Inflammatory macrophage treated with lipopolysaccharide for 4 hours (primary cell): ENCODE measurements at regions not wholly inside any gene's neighbourhood (a gene's known extent, or its start where the extent isn't known, plus 50 kb on each side); places are given as distances from the start of the nearest gene placed in this dataset.

Experiments
- DNase-seq: peaks from one replicate; pipeline ENCODE4 v3.0.0-alpha.2; 2020

DNA sequence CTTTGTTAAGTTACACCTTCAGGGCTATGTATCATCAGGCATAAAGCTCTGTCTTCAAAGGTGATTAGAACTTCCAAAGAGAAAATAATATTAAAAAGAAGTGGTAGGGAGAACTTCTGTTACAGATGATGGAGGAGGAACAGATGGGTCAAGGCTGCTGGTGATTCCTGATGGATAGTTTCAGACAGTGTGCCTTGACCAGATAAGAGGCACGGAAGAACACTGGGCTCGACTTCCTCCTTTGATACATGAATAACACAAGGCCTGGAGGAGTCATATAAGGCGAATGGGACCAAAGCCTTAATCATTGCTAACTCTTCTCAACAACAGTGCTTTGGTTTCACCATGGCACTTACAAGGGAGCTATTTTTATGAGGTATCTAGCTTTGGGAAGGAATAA lies 128.1 kb upstream of the RXFP2 start:
- DNase-seq = no peak

DNA sequence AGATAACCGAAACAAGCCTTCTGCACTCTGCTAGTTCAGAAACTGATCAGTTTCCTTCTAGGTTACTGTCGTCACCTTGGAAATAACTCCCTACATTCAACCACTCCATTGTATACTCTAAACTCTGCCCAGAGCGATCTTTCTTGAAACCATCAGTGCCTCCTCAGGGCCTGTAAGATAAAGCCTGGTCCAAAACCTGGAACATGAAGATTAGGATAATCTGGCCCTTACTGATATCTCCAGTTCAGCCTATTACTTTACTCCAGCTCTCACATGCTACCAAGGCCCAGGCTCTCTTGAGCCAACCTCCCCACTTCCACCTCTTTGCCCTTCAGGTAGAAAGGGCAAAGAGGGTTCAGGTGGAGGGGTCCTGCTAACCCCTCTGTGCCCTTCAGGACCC lies 125.3 kb upstream of the RXFP2 start:
- DNase-seq = no peak

DNA sequence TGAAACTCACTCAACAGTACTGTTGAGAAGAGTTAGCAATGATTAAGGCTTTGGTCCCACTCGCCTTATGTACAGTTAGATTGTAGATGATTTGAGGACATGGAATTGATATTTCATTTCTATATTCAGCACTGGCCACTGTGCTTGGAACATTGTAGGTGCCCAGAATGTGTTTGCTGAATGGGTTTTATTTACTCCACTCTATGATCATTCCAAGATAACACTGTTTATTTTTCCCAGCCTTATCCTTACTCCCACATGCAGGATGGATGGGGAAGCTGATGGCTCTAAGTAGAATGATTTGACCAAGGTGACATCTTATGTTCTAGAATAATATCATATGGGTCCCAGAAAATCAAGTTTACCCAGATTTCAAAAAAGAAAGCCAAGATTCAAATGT lies 124.6 kb upstream of the RXFP2 start:
- no peak for DNase-seq

DNA sequence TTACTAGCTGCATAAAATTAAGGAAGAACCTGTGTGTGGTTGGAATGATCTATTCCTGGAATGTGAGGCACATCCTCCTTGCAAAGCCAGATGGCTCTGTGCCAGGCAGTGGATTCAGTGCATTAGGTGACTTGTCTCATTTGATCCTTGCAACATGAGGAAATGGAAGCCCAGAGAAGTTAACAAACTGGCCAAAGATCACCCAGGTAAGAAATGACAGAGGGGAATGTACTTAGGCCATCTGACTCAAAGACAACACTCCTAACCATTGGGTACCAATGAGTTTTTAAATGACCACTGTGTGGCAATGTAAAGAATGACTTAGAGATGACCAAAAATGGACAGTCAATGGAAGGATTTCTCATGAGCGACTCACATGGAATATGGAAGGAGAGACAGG lies 114.2 kb upstream of the RXFP2 start:
- DNase-seq = no peak

DNA sequence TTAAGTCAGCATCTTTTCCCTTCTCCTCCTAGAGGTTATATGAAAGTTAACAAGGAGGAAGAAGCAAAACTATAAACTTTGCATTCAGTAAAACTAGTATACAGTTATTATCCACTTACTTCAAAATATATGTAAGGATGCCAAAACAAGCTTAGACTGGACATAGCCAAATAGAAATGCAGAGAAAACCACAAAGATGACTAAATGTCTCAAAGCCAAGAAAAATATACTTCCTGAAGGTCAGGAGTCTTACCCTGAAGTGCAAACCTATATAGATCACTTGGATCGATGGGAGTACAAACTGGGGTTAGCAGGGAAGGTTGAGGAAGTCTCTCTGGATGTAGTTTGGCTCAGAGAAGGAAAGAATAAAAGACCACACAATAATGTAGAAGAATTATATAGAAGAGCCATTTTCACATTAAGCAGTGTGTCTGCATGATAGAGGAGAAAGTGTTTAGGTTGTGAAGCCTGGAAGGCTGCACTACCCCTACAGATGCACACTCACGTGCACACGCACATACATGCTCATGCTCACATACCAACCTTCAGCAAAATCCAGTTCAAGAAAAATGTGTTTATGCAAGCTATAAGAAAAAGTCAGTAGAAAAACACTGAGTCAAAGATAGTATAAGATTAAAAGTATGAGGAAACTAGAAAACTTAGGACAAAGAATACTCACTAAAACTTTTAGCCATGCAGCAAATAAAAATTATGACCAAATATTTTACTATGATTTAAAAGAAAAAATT lies 112.1 kb upstream of the RXFP2 start:
- no peak for DNase-seq

DNA sequence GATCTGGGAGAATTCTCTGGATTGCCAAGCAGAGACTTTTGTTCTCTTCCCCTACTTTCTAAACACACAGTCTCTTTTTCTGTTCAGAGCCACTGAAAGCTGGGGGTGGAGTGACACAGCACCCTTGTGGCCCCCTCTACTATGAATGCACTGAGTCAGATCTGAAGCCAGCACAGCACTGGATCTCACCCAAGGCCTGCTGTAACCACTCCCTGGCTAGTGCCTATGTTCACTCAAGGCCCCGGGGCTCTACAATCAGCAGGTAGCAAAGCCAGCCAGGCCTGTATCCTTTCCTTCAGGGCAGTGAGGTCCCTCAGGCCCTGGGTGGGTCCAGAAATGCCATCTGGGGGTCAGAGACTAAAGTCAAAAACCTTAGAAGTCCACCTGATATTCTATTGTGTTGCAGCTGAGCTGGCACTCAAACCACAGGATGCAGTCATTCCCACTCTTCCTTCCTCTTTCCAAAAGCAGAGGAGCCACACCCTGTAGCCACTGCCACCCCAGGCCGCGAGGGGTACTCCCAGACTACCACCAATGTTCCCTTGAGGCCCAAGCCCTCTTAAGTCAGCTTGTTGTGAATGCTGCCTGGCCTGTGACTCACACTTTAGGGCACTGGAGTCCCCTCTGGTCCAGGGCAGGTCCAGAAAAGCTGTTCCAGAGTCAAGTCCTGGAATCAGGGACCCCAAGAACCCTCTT lies 110.1 kb upstream of the RXFP2 start:
- peak; percentile 65 for DNase-seq

DNA sequence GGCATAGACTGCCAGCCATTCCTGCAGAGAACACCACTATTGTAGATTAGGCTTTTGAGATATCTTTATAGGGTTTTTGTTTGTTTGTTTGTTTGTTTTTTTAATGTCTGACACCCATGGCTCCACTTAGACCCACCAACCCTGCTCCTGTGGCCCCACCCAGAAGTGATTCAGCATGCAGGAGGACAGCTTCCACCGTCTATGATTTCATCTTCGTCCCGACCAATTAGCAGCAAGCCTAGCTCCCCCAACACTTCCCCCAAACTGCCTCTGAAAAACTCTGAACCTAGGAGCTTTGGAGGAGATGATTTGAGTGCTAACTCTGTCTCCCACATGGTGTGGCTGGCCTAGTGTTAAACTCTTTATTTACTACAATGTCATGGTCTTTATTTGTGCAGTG lies 108.3 kb upstream of the RXFP2 start:
- peak; percentile 11 for DNase-seq

DNA sequence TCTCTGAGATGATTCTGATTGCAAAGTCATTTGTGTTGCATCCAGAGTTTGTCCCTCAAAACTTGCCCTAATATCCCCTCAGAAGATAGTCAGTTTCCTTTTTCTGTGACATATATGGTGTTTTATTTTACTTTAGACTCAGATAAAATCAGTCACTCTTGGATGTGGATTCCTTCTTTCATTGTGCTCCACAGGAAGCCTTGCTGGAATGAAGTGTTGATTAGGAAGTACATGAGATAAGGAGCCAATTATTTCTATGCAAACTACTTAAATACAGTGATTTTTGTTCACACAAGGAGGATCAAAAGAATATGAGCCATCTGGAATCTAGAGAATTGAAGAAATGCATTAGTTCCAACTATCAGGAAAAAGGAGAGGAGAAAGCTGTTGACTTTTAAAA lies 107.6 kb upstream of the RXFP2 start:
- no peak for DNase-seq

DNA sequence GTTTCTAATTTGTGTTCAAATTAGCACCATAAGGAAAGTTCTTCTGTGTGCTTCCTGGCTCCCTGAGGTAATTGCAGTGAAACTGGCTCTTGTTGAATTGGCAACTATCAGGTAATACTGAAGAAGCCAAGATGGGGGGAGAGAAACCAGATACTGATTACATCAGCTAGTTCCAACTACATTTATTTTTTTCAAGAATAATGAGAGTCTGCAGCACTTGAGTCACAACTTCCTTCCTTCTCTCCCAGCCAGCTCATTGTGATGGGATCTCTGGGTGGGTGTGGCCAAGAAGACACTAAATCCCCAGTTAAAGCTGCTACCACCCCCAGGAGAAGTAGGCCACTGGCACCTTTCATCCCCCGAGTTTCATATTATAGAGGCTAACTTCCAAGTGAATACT lies 100.7 kb upstream of the RXFP2 start:
- DNase-seq = peak; percentile 43

DNA sequence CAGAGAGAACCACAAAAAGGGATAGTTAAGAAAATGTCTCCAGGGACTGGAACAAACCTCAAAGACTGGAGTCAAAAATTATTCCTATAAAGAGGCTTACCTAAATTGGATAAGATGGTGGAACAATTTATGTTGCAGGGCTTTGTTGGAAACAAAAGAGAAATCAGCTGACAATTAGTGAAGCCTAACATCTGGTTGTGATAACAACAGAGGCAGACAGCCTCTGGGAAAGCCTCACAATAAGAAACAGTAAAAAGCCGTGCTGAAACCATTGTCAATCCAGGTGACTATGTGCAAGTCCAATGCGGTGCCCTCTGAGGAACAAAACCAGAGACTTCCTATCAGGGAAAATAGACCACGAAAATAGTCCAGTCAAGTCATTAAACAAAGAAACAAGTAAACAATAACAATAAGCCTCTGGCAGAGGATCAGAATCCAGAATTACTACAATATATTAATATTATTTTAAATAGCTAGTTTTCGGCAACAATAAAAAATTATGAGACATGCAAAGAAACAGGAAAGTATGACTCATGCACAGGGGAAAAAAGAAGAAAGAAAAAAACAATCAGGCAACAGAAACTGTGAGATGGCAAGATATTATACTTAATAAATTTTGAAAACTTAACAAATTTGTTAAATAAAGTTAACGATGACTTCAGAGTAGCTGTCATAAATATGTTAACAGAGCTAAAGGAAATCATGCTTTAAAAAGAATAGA lies 99.7 kb upstream of the RXFP2 start:
- DNase-seq = no peak

DNA sequence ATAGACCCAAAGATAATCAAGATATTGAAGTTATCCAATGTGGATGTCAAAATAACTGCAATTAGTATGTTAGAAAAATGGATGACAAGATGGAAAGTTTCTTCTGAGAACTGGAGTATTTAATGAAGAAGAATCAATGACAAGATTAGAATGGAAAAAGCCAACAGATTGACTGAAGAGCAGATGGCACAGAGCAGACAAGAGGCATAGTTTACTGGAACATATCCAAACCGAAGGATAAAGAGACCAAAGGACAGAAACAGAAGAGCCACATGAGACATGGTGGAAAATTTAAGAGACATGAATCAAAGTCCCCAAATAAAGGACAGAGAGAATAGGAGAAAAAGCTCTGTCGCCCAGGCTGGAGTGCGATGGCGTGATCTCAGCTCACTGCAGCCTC lies 89.6 kb upstream of the RXFP2 start:
- no peak for DNase-seq

DNA sequence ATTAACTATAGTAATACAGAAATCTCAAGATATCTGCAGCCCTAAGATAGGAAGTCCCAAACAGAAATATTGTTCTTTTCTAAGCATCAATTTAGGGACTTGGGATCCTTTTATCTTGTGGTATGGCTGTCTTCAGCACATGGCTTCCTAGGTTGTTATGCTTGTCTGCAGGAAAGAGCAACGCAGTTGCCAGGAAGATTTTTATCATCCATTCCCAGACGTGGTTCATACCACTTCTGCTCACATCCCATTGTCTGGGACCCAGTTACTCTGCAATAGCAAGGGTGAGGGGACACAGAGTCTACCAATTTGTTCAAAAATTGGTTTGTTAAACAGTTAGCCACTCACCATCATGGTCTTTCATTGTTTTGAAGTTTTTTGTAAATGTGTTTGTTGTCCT lies 85.6 kb upstream of the RXFP2 start:
- DNase-seq = no peak

DNA sequence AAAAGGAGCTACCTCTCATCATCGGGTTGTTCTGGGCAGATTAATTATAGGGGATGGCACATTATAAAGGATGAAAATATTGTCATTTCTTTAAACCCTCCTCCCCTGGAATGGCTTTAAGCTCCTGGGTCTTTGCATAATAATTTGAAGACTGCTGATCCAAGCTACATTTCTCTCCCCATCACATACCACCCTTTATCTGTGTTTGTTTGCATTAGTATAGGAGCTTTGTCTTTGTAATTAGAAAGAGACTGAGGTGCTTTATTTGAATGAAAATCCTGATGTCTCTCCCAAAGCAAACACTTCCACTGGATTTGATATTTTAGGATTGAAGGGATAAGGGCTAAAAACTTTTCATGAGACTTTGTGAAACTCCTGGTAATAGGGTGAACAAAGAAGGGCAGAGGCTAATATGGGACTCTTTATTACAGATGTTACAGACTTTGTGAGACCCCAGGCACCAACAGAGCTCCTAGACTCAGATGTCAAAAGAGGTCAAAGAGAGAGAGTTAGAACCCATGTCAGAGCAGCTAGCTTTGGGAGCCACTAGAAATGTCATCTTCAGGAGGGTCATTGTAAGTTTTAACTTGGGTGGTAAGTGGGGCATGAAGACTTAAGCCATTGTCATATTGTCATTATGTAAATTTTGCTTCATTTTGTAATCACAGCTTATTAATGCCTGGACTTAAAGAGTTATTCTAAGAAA lies 75.3 kb upstream of the RXFP2 start:
- DNase-seq = no peak

DNA sequence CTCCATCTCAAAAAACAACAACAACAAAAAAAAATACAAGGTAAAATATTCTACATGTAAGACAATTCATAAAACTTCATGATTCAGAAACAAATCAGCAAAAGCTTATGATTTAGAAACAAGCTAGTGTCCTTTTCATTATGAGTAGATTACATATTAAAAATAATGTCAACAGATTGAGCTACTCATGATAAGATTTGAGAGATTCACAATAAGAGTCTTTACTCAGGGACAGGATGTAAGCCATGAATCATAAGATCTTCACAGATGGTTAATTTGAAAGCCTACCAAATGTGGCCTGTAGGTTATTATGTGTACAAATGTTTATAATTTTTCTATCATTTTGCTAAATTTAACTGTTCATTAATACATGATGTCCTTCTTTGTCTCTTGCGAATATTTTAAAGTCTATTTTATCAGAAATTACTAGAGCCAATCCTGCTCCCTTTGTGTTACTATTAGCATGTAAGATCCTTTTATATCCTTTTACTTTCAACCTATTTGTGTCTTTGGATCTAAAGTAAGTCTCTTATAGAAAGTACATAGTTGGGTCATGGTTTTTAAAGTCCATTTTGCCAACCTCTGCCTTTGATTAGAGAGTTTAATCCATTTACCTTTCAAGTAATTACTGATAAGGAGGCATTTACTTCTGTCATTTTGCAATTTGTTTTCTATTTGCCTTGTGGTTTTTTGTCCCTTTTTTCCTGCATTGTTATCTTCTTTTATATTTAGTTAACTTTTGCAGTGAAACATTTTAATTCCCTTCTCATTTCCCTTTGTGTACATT lies 68.3 kb upstream of the RXFP2 start:
- DNase-seq = no peak

DNA sequence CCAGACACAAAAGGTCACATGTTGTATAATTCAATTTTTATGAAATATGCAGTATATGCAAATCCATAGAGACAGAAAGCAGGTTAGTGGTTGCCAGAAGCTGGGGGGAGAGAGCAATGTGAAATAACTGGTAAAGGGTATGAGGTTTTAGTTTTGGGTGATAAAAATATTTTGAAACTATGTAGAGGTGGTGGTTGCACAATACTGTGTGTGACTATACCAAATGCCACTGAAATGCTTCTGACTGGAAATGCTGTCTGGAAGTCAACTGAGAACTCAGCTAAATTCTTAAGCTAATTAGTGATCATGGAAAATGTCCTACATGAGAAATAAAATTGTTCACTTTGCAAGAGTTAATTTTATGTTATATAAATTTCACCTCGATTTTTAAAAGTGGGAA lies 65.3 kb upstream of the RXFP2 start:
- DNase-seq = no peak

DNA sequence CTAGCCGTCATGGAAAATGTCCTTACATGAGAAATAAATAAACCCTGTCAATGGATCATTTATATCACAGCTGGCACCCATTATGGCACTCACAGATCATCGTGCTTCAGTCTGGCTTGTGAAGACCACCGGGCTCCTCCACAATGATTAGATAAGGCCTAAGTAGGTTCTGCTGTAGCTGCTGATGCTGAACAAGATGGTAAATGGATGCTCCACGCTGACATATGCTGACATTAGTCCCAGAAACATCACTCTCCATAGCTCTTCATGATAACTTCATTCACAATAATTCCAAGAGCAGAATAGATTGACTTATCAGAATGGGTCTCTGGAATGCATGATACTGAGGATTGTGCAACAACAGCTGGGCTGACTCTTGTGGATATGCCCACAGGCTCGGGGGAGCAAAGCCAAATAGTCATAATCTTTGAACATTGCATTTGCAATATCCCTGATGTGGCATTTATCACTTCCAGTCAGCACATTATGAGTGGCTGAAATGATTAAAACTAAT lies 63.8 kb upstream of the RXFP2 start:
- no peak for DNase-seq

DNA sequence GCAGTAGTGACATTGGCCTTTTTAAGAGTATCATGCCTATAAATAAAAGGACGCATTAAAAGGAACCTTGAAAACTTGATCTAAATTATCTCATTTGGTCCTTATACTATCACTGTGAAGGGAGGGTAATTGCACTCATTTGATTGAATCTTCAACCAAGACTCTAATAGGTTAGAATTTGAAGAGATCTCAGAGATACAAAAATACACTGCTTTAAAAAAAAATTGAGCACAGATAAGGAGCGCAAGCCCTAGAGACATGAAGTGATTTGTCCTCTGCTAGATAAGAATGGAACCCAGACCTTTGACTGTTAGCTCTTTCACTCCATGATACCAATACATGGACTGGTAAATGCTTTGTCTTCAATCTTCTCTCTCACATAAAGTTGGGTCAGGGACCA lies 58.2 kb upstream of the RXFP2 start:
- DNase-seq = no peak

DNA sequence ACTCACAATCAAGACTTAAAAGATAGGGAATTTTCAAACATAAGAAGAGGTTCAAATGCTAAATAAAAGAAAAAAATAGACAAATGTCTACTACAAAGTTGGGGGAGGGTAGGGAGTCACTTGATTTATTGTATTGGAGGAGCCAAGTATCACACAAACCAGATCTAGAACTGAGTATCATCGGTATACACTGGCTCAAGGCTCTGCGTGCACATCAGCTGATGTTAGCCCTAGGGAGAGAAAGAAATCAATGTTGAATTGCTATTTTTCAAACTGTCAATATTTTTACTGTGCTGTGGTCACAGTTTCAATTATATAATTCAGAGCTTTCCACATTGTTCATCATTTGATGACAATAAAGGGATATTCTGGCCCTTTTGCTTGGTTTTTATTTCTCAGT lies 54.9 kb upstream of the RXFP2 start:
- no peak for DNase-seq

DNA sequence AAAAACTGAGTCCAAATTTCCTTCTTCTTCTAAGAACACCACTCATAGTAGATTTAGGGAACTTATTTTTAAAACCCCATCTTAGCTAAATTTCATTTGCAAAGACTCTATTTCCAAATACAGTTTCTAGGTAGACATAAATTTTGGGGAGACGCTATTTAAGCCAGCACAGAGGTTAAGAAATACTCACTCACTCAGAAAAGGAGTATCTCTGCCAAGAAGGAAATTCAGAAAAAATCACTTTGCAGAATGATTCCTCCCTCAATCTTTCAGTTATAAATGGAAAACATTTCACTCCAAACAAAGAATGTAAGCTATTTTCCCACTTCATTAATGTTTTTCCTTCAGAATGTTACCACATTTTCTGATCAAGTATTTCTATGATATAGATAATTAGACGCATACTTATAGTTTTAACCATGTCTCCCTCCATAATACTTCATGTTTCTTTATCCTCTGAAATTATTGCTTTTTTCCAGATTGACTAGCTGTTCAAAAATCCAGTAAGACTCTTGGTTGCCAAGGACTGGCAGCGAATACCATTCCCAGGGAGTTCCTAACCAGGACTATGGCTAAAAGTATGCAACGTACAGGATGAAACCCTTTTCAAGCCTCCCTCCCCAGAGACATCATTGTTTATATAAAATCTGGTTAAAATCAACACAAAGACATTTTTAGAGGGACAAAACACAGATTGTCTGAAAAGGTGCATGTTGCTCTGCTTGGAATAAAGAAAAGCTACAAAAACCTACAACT lies 52.5 kb upstream of the RXFP2 start:
- no peak for DNase-seq
